Activated naive CD8-positive, alpha-beta T cell (primary cell): ENCODE measurements at regions not wholly inside any gene's neighbourhood (a gene's known extent, or its start where the extent isn't known, plus 50 kb on each side); places are given as distances from the start of the nearest gene placed in this dataset.
"Not testable (repeated sequence)": the region's sequence is repeated elsewhere in the genome, so short reads cannot be mapped to it uniquely, and the experiment has no call there.

ENCODE experiments used
- H3K27ac Mint-ChIP-seq: one replicate; pipeline ENCODE4 v1.8.0; 2021; ENCODE audit warnings: mixed read lengths
- H3K27me3 Mint-ChIP-seq: one replicate; pipeline ENCODE4 v1.8.0; 2021; ENCODE audit warnings: mixed read lengths
- H3K36me3 Mint-ChIP-seq: one replicate; pipeline ENCODE4 v1.8.0; 2021; ENCODE audit warnings: mixed read lengths
- H3K4me1 Mint-ChIP-seq: one replicate; pipeline ENCODE4 v1.8.0; 2021; ENCODE audit warnings: low read depth, mixed read lengths
- H3K4me3 Mint-ChIP-seq: one replicate; pipeline ENCODE4 v1.8.0; 2021; ENCODE audit warnings: mild to moderate bottlenecking, mixed read lengths
- H3K9me3 Mint-ChIP-seq: one replicate; pipeline ENCODE4 v1.8.0; 2021; ENCODE audit warnings: low read depth, mixed read lengths

GRCh38 chr1:244150071-244150470, 99.0 kb downstream of the ZBTB18 start:
- no peaks in the 10 kb centered on the region for H3K4me1 Mint-ChIP-seq
- H3K4me3 Mint-ChIP-seq: no peak overlapping the region
- H3K36me3 Mint-ChIP-seq: no peaks in the 10 kb centered on the region
- H3K9me3 Mint-ChIP-seq: no peaks in the 10 kb centered on the region
- no peak overlapping the region for H3K27ac Mint-ChIP-seq
- no peaks in the 10 kb centered on the region for H3K27me3 Mint-ChIP-seq

- no peak overlapping the region for H3K27ac Mint-ChIP-seq
- H3K4me3 Mint-ChIP-seq: no peak overlapping the region
- H3K9me3 Mint-ChIP-seq: no peaks in the 10 kb centered on the region
- H3K36me3 Mint-ChIP-seq: no peaks in the 10 kb centered on the region
- no peaks in the 10 kb centered on the region for H3K27me3 Mint-ChIP-seq
- no peaks in the 10 kb centered on the region for H3K4me1 Mint-ChIP-seq
These were observed 99.6 kb downstream of the ZBTB18 start for GRCh38 chr1:244150665-244151064.

- Mint-ChIP-seq H3K4me3 (no peak overlapping the region), H3K4me1 (no peaks in the 10 kb centered on the region), H3K27ac (no peak overlapping the region), H3K9me3 (no peaks in the 10 kb centered on the region), H3K36me3 (no peaks in the 10 kb centered on the region), H3K27me3 (no peaks in the 10 kb centered on the region)
These were observed 100.5 kb downstream of the ZBTB18 start for GRCh38 chr1:244151537-244151936.

- Mint-ChIP-seq H3K36me3 (no peaks in the 10 kb centered on the region), H3K4me3 (no peak overlapping the region), H3K9me3 (no peaks in the 10 kb centered on the region), H3K4me1 (no peaks in the 10 kb centered on the region), H3K27ac (no peak overlapping the region), H3K27me3 (no peaks in the 10 kb centered on the region)
These were observed 103.4 kb downstream of the ZBTB18 start for GRCh38 chr1:244154508-244154871.

- Mint-ChIP-seq H3K4me1 (no peaks in the 10 kb centered on the region), H3K36me3 (no peaks in the 10 kb centered on the region), H3K4me3 (no peak overlapping the region), H3K27me3 (no peaks in the 10 kb centered on the region), H3K27ac (no peak overlapping the region), H3K9me3 (no peaks in the 10 kb centered on the region)
These were observed 103.9 kb downstream of the ZBTB18 start for GRCh38 chr1:244154872-244155531.

GRCh38 chr1:244155661-244156060, 104.6 kb downstream of the ZBTB18 start:
- Mint-ChIP-seq H3K9me3 (no peaks in the 10 kb centered on the region), H3K27me3 (no peaks in the 10 kb centered on the region), H3K4me1 (no peaks in the 10 kb centered on the region), H3K27ac (no peak overlapping the region), H3K4me3 (no peak overlapping the region), H3K36me3 (no peaks in the 10 kb centered on the region)

GRCh38 chr1:244156617-244157016, 105.5 kb downstream of the ZBTB18 start:
- not testable (repeated sequence) for H3K27ac Mint-ChIP-seq, H3K4me3 Mint-ChIP-seq, H3K4me1 Mint-ChIP-seq, H3K9me3 Mint-ChIP-seq, H3K27me3 Mint-ChIP-seq, H3K36me3 Mint-ChIP-seq

GRCh38 chr1:244157731-244158438, 106.8 kb downstream of the ZBTB18 start:
- no peaks in the 10 kb centered on the region for H3K9me3 Mint-ChIP-seq
- no peaks in the 10 kb centered on the region for H3K36me3 Mint-ChIP-seq
- H3K4me1 Mint-ChIP-seq: no peaks in the 10 kb centered on the region
- no peak overlapping the region for H3K4me3 Mint-ChIP-seq
- no peak overlapping the region for H3K27ac Mint-ChIP-seq
- no peaks in the 10 kb centered on the region for H3K27me3 Mint-ChIP-seq

GRCh38 chr1:244159646-244160045, 108.6 kb downstream of the ZBTB18 start:
- Mint-ChIP-seq H3K4me3 (no peak overlapping the region), H3K27ac (no peak overlapping the region), H3K9me3 (no peaks in the 10 kb centered on the region), H3K36me3 (no peaks in the 10 kb centered on the region), H3K4me1 (no peaks in the 10 kb centered on the region), H3K27me3 (no peaks in the 10 kb centered on the region)

GRCh38 chr1:244160455-244161235, 109.6 kb downstream of the ZBTB18 start:
- no peaks in the 10 kb centered on the region for H3K9me3 Mint-ChIP-seq
- no peak overlapping the region for H3K27ac Mint-ChIP-seq
- no peaks in the 10 kb centered on the region for H3K36me3 Mint-ChIP-seq
- no peaks in the 10 kb centered on the region for H3K27me3 Mint-ChIP-seq
- H3K4me1 Mint-ChIP-seq: no peaks in the 10 kb centered on the region
- H3K4me3 Mint-ChIP-seq: no peak overlapping the region

GRCh38 chr1:244161236-244161510, 110.1 kb downstream of the ZBTB18 start:
- H3K27me3 Mint-ChIP-seq: no peaks in the 10 kb centered on the region
- H3K36me3 Mint-ChIP-seq: no peaks in the 10 kb centered on the region
- H3K27ac Mint-ChIP-seq: no peak overlapping the region
- no peaks in the 10 kb centered on the region for H3K9me3 Mint-ChIP-seq
- no peak overlapping the region for H3K4me3 Mint-ChIP-seq
- no peaks in the 10 kb centered on the region for H3K4me1 Mint-ChIP-seq

- no peaks in the 10 kb centered on the region for H3K36me3 Mint-ChIP-seq
- H3K4me1 Mint-ChIP-seq: no peaks in the 10 kb centered on the region
- no peak overlapping the region for H3K4me3 Mint-ChIP-seq
- H3K27me3 Mint-ChIP-seq: no peaks in the 10 kb centered on the region
- no peaks in the 10 kb centered on the region for H3K9me3 Mint-ChIP-seq
- no peak overlapping the region for H3K27ac Mint-ChIP-seq
These were observed 111.9 kb downstream of the ZBTB18 start for GRCh38 chr1:244162786-244163530.

- H3K4me1 Mint-ChIP-seq: no peaks in the 10 kb centered on the region
- no peaks in the 10 kb centered on the region for H3K36me3 Mint-ChIP-seq
- H3K9me3 Mint-ChIP-seq: no peaks in the 10 kb centered on the region
- H3K4me3 Mint-ChIP-seq: no peak overlapping the region
- H3K27ac Mint-ChIP-seq: no peak overlapping the region
- no peaks in the 10 kb centered on the region for H3K27me3 Mint-ChIP-seq
These were observed 112.9 kb downstream of the ZBTB18 start for GRCh38 chr1:244163861-244164510.

- no peak overlapping the region for H3K27ac Mint-ChIP-seq
- H3K9me3 Mint-ChIP-seq: no peaks in the 10 kb centered on the region
- H3K4me1 Mint-ChIP-seq: no peaks in the 10 kb centered on the region
- no peaks in the 10 kb centered on the region for H3K27me3 Mint-ChIP-seq
- no peaks in the 10 kb centered on the region for H3K36me3 Mint-ChIP-seq
- no peak overlapping the region for H3K4me3 Mint-ChIP-seq
These were observed 113.4 kb downstream of the ZBTB18 start for GRCh38 chr1:244164511-244164890.

GRCh38 chr1:244165021-244165420, 113.9 kb downstream of the ZBTB18 start:
- Mint-ChIP-seq H3K4me3 (no peak overlapping the region), H3K9me3 (no peaks in the 10 kb centered on the region), H3K4me1 (no peaks in the 10 kb centered on the region), H3K27ac (no peak overlapping the region), H3K27me3 (no peaks in the 10 kb centered on the region), H3K36me3 (no peaks in the 10 kb centered on the region)
